ENCODE measurements at regions not wholly inside any gene's neighbourhood (a gene's known extent, or its start where the extent isn't known, plus 50 kb on each side); places are given as distances from the start of the nearest gene placed in this dataset.

GRCh38 chr7:128164061-128164954, 76.8 kb upstream of the LEP start:
- no peak overlapping the region for H3K4me3 ChIP-seq (ENCODE audit: low read length)
- TF ChIP-seq ZNF274 (IDR thresholded peaks at IDR 0.05; ENCODE audit: low read depth, low read length) = no peak

- no peak overlapping the region for H3K4me3 ChIP-seq (ENCODE audit: low read length)
- TF ChIP-seq ZNF274 (IDR thresholded peaks at IDR 0.05; ENCODE audit: low read depth, low read length) = no peak
Measured at GRCh38 chr7:128164955-128165670, 76.0 kb upstream of the LEP start.

GRCh38 chr7:128165927-128166420, 75.1 kb upstream of the LEP start:
- H3K4me3 ChIP-seq (ENCODE audit: low read length) = no peak overlapping the region
- TF ChIP-seq ZNF274 (IDR thresholded peaks at IDR 0.05; ENCODE audit: low read depth, low read length) = no peak

GRCh38 chr7:128166603-128167041, 74.5 kb upstream of the LEP start:
- no peak for TF ChIP-seq ZNF274 (IDR thresholded peaks at IDR 0.05; ENCODE audit: low read depth, low read length)
- no peak overlapping the region for H3K4me3 ChIP-seq (ENCODE audit: low read length)

GRCh38 chr7:128167042-128167701, 73.9 kb upstream of the LEP start:
- H3K4me3 ChIP-seq (ENCODE audit: low read length) = peak overlapping the region; percentile 26; the same call in 1 of the 2 replicates
- no peak for TF ChIP-seq ZNF274 (IDR thresholded peaks at IDR 0.05; ENCODE audit: low read depth, low read length)

DNA sequence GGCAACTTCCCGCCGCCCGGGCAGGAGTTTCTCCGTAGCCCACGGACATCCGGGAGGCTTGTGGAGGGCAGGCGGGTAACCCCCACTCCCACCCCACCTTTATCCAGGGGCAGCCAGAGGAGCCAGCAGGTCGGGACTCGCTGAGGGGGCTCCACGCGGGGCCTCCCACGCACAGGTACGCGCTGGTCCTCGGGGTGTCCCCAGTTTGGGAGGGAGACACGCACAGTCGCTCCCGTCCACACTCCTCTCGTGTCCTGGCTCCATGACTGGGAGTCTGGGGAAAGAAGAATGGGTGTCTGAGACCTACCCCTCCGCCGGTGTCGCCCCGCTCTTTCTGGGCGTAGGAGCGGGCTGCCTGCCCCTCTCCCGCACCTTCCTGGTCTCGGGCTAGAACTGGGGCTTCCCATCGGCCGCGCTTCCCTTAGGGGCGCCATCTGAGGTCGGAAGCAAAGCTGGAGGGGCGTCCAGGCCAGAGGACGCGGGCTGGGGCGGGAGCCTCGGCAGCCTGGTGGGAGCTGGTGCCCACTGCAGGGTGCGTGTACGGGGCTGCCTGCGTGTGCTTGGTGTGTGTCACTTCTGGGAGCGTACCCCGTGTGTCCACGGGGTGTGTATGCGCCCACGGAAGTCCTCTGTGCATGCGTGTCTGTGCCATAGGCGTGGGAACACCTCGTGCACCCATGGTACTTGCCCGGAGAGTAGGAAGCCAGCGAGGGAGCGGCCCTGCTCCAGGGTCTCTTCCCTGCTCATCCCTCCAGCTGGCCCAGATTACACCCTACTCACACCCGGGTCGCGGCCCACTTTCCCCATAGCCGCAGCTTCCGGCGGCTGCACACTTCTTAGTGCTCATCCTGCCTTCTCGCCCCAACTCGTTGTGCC, 73.0 kb upstream of the LEP start:
- no peak overlapping the region for H3K4me3 ChIP-seq (ENCODE audit: low read length)

GRCh38 chr7:128168667-128169210, 72.3 kb upstream of the LEP start:
- no peak overlapping the region for H3K4me3 ChIP-seq (ENCODE audit: low read length)

More for the DNA sequence above, 73.0 kb upstream of the LEP start:
- TF ChIP-seq ZNF274 (IDR thresholded peaks at IDR 0.05; ENCODE audit: low read depth, low read length) = no peak

DNA sequence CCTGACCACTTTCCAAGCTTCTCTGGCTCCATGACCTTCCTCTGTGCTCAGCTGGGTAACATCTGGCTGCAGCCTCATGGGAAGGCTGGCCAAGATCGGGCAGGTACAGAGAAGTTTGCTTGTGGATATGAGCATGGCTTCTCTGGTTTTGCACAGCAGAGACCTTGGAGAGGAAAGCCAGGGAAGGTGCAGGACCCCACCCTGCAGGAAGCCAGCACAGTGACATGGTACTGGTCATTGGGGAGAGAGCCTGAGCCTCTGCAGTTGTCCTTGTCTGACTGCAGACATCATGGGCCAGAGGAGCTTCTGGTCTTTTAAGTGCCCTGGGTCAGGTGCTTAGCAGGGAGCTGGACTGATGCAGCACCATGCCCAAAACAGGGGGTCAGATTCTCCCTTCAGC, 70.6 kb upstream of the LEP start:
- TF ChIP-seq ZNF274 (IDR thresholded peaks at IDR 0.05; ENCODE audit: low read depth, low read length) = no peak
- no peak overlapping the region for H3K4me3 ChIP-seq (ENCODE audit: low read length)

More at GRCh38 chr7:128168667-128169210, 72.3 kb upstream of the LEP start:
- TF ChIP-seq ZNF274 (IDR thresholded peaks at IDR 0.05; ENCODE audit: low read depth, low read length) = no peak

GRCh38 chr7:128171342-128171918, 69.6 kb upstream of the LEP start:
- no peak for TF ChIP-seq ZNF274 (IDR thresholded peaks at IDR 0.05; ENCODE audit: low read depth, low read length)
- no peak overlapping the region for H3K4me3 ChIP-seq (ENCODE audit: low read length)

GRCh38 chr7:128172151-128172550, 68.9 kb upstream of the LEP start:
- TF ChIP-seq ZNF274 (IDR thresholded peaks at IDR 0.05; ENCODE audit: low read depth, low read length) = no peak

DNA sequence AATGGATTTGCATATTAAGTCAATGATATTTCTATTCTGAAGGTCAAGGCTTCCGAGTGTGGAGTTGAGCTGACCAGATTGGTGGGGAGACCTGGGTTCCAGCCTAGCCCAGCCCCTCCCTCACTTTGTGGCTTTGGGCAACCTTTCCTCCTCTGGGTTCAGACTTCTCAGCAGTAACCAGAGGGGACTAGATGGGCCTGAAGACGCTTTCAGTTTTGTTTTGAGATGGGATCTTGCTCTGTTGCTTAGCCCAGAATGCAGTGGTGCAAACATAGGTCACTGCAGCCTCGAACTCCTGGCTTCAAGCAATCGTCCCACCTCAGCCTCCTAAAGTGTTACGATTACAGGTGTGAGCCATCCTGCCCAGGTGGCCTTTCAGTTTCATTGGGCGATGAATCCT, 68.1 kb upstream of the LEP start:
- no peak for TF ChIP-seq ZNF274 (IDR thresholded peaks at IDR 0.05; ENCODE audit: low read depth, low read length)
- H3K4me3 ChIP-seq (ENCODE audit: low read length) = no peak overlapping the region

More at GRCh38 chr7:128172151-128172550, 68.9 kb upstream of the LEP start:
- H3K4me3 ChIP-seq (ENCODE audit: low read length) = no peak overlapping the region

GRCh38 chr7:128174386-128174785, 66.7 kb upstream of the LEP start:
- no peak for TF ChIP-seq ZNF274 (IDR thresholded peaks at IDR 0.05; ENCODE audit: low read depth, low read length)
- H3K4me3 ChIP-seq (ENCODE audit: low read length) = no peak overlapping the region

DNA sequence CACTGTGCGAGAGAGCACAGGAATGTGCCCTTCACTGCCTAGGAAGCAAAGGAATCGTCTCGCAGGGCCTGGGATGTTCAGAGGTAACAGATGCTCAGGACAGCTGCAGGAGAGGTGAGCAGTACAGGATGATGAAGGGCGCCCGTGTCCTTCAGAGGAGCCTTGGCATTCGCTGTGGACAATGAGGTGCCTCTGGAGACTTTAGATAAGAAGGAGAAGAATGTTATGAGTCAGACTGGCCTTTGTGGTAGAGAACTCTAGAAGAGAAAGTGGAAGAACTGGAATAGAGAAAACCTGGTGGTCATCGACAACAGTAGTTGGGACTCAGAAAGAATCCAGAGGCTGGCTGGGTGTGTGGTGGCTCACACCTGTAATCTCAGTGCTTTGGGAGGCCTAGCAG, 64.4 kb upstream of the LEP start:
- no peak for TF ChIP-seq ZNF274 (IDR thresholded peaks at IDR 0.05; ENCODE audit: low read depth, low read length)
- no peak overlapping the region for H3K4me3 ChIP-seq (ENCODE audit: low read length)
